HG02884 (cell line): ENCODE measurements at regions not wholly inside any gene's neighbourhood (a gene's known extent, or its start where the extent isn't known, plus 50 kb on each side); places are given as distances from the start of the nearest gene placed in this dataset.
"Not testable (repeated sequence)": the region's sequence is repeated elsewhere in the genome, so short reads cannot be mapped to it uniquely, and the experiment has no call there.

Experiments used
- ATAC-seq: cut with Tn5 transposase; IDR thresholded peaks from one replicate; pipeline ENCODE4 v1.9.1; 2021; ENCODE audit warnings: mild to moderate bottlenecking, moderate library complexity; ENCODE audit not compliant: unreplicated experiment

- no peak for ATAC-seq
Observed at GRCh38 chr12:19972325-19973288, 395.7 kb upstream of the PDE3A start.

- no peak for ATAC-seq
Observed at GRCh38 chr12:19978193-19978592, 390.1 kb upstream of the PDE3A start.

GRCh38 chr12:19979584-19979983 is 388.8 kb upstream of the PDE3A start:
- no peak for ATAC-seq

GRCh38 chr12:19981944-19982343 is 386.4 kb upstream of the PDE3A start:
- ATAC-seq = no peak

- ATAC-seq = no peak
Observed at GRCh38 chr12:19988001-19988400, 380.3 kb upstream of the PDE3A start.

GRCh38 chr12:19988459-19988873 is 379.9 kb upstream of the PDE3A start:
- ATAC-seq = no peak

- ATAC-seq = no peak
Observed at GRCh38 chr12:19988948-19989347, 379.4 kb upstream of the PDE3A start.

- ATAC-seq = no peak
Observed at GRCh38 chr12:19991146-19991545, 377.2 kb upstream of the PDE3A start.

GRCh38 chr12:19992311-19992710 is 376.0 kb upstream of the PDE3A start:
- ATAC-seq = no peak

- ATAC-seq = no peak
Observed at GRCh38 chr12:19994968-19995367, 373.4 kb upstream of the PDE3A start.

GRCh38 chr12:19997656-19998400 is 370.5 kb upstream of the PDE3A start:
- ATAC-seq = no peak

GRCh38 chr12:19998411-19998810 is 369.9 kb upstream of the PDE3A start:
- no peak for ATAC-seq

GRCh38 chr12:19998961-19999804 is 369.2 kb upstream of the PDE3A start:
- no peak for ATAC-seq

GRCh38 chr12:19999805-20000138 is 368.6 kb upstream of the PDE3A start:
- ATAC-seq = no peak

GRCh38 chr12:20000229-20000849 is 368.0 kb upstream of the PDE3A start:
- ATAC-seq = no peak

GRCh38 chr12:20003252-20003651 is 365.1 kb upstream of the PDE3A start:
- no peak for ATAC-seq

- ATAC-seq = no peak
Observed at GRCh38 chr12:20004952-20005351, 363.4 kb upstream of the PDE3A start.

GRCh38 chr12:20006871-20007730 is 361.2 kb upstream of the PDE3A start:
- no peak for ATAC-seq

- not testable (repeated sequence) for ATAC-seq
Observed at GRCh38 chr12:20009965-20010364, 358.4 kb upstream of the PDE3A start.

GRCh38 chr12:20011200-20011599 is 357.1 kb upstream of the PDE3A start:
- ATAC-seq = no peak
